Astrocyte (in vitro differentiated cells and primary cell): ENCODE measurements at regions not wholly inside any gene's neighbourhood (a gene's known extent, or its start where the extent isn't known, plus 50 kb on each side); places are given as distances from the start of the nearest gene placed in this dataset.

Experiments used
- DNase-seq: peaks from one replicate; pipeline ENCODE4 v3.0.0-alpha.2; 2010; ENCODE audit warnings: low read depth
- FAIRE-seq: peaks from 2 replicates; lab custom pipeline; 2011; peaks lifted over from hg19 to GRCh38; lab: Jason Lieb, UNC
- H2AFZ ChIP-seq: 2 replicates; pipeline ENCODE4 v1.6.0; 2012; ENCODE audit warnings: low read depth, low read length, inconsistent platforms
- H3K27ac ChIP-seq: 2 replicates; pipeline ENCODE4 v1.5.1; 2011; ENCODE audit warnings: low read depth, low read length, inconsistent platforms
- H3K27me3 ChIP-seq: 2 replicates; pipeline ENCODE4 v1.6.0; 2011; ENCODE audit warnings: low read length, inconsistent platforms; ENCODE audit not compliant: insufficient read depth
- H3K36me3 ChIP-seq: 2 replicates; pipeline ENCODE4 v1.5.1; 2011; ENCODE audit warnings: low read length, inconsistent platforms; ENCODE audit not compliant: insufficient read depth
- H3K4me1 ChIP-seq: 2 replicates; pipeline ENCODE4 v1.5.1; 2011; ENCODE audit warnings: low read length, inconsistent platforms; ENCODE audit not compliant: insufficient read depth
- H3K4me2 ChIP-seq: 2 replicates; pipeline ENCODE4 v1.6.0; 2012; ENCODE audit warnings: low read length, inconsistent platforms
- H3K4me3 ChIP-seq: 2 replicates; pipeline ENCODE4 v1.5.1; 2011; ENCODE audit warnings: low read depth, mild to moderate bottlenecking, low read length, inconsistent platforms; ENCODE audit not compliant: insufficient read depth
- H3K79me2 ChIP-seq: 2 replicates; pipeline ENCODE4 v1.6.0; 2012; ENCODE audit warnings: mild to moderate bottlenecking, low read length, inconsistent platforms; ENCODE audit not compliant: insufficient read depth
- H3K9ac ChIP-seq: 2 replicates; pipeline ENCODE4 v1.6.0; 2012; ENCODE audit warnings: mild to moderate bottlenecking, low read length, inconsistent platforms
- H3K9me3 ChIP-seq: 2 replicates; pipeline ENCODE4 v1.5.1; 2012; ENCODE audit warnings: low read depth, mild to moderate bottlenecking, low read length, inconsistent platforms; ENCODE audit not compliant: insufficient read depth
- H4K20me1 ChIP-seq: 2 replicates; pipeline ENCODE4 v1.6.0; 2012; ENCODE audit warnings: low read length, inconsistent platforms; ENCODE audit not compliant: insufficient read depth
- H3K27ac Mint-ChIP-seq: one replicate; pipeline ENCODE4 v1.8.0; 2021; ENCODE audit warnings: mild to moderate bottlenecking, mixed read lengths; ENCODE audit not compliant: unreplicated experiment
- H3K27me3 Mint-ChIP-seq: one replicate; pipeline ENCODE4 v1.8.0; 2021; ENCODE audit warnings: low read depth, mixed read lengths; ENCODE audit not compliant: unreplicated experiment
- H3K36me3 Mint-ChIP-seq: one replicate; pipeline ENCODE4 v1.8.0; 2021; ENCODE audit warnings: low read depth, mixed read lengths; ENCODE audit not compliant: unreplicated experiment
- H3K4me1 Mint-ChIP-seq: one replicate; pipeline ENCODE4 v1.8.0; 2021; ENCODE audit warnings: low read depth, mixed read lengths; ENCODE audit not compliant: unreplicated experiment
- H3K4me3 Mint-ChIP-seq: one replicate; pipeline ENCODE4 v1.8.0; 2021; ENCODE audit warnings: mild to moderate bottlenecking, moderate library complexity, mixed read lengths; ENCODE audit not compliant: unreplicated experiment
- H3K9me3 Mint-ChIP-seq: one replicate; pipeline ENCODE4 v1.8.0; 2021; ENCODE audit warnings: mild to moderate bottlenecking, mixed read lengths; ENCODE audit not compliant: unreplicated experiment
- EZH2 ChIP-seq: IDR thresholded peaks from 2 replicates; pipeline ENCODE4 v1.6.1; 2012; ENCODE audit warnings: mild to moderate bottlenecking, low read length, inconsistent platforms; ENCODE audit not compliant: insufficient read depth
- TF ChIP-seq, protein P1 (sequence below): IDR thresholded peaks from 2 replicates; pipeline ENCODE4 v1.5.1; 2011; ENCODE audit warnings: low read depth, mild to moderate bottlenecking, inconsistent platforms, low read length, moderate library complexity; ENCODE audit not compliant: insufficient read depth

DNA sequence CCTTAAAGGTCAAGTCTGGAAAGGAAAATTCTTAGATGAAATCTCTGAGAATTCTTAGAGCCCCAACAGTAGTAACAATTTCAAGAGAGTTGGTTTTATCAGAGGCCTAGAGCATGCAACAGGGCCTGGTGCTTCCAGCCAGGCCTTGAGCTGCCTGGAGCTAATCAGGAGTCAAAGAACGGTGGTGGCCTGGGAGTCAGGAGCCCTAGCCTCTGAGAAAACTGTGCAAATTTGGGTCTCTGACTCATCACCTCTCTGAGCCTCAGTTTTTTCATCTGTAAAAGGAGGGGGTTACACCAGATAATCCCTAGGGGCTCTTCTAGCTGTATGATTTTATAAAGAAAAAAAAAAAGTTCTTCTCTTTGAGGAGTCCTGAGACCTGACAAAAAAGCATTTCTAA, 227.3 kb upstream of the RPL38 start:
- Histone ChIP-seq H3K9me3 (no peaks in the 10 kb centered on the region), H3K4me2 (no peak overlapping the region), H3K4me3 (no peak overlapping the region), H4K20me1 (no peaks in the 10 kb centered on the region), H2AFZ (no peak overlapping the region), H3K4me1 (no peaks in the 10 kb centered on the region), H3K79me2 (no peaks in the 10 kb centered on the region), H3K27me3 (no peaks in the 10 kb centered on the region), H3K9ac (no peak overlapping the region), H3K36me3 (no peaks in the 10 kb centered on the region), H3K27ac (no peak overlapping the region)
- Mint-ChIP-seq H3K27ac (no peak overlapping the region), H3K9me3 (peaks cover 8% of the 10 kb centered on the region), H3K4me3 (no peak overlapping the region), H3K27me3 (peaks cover 38% of the 10 kb centered on the region), H3K36me3 (no peaks in the 10 kb centered on the region), H3K4me1 (no peaks in the 10 kb centered on the region)
- TF ChIP-seq, protein P1, sequence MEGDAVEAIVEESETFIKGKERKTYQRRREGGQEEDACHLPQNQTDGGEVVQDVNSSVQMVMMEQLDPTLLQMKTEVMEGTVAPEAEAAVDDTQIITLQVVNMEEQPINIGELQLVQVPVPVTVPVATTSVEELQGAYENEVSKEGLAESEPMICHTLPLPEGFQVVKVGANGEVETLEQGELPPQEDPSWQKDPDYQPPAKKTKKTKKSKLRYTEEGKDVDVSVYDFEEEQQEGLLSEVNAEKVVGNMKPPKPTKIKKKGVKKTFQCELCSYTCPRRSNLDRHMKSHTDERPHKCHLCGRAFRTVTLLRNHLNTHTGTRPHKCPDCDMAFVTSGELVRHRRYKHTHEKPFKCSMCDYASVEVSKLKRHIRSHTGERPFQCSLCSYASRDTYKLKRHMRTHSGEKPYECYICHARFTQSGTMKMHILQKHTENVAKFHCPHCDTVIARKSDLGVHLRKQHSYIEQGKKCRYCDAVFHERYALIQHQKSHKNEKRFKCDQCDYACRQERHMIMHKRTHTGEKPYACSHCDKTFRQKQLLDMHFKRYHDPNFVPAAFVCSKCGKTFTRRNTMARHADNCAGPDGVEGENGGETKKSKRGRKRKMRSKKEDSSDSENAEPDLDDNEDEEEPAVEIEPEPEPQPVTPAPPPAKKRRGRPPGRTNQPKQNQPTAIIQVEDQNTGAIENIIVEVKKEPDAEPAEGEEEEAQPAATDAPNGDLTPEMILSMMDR = no peak
- TF ChIP-seq EZH2 = no peak
- FAIRE-seq (no peak), DNase-seq (no peak)

- no peaks in the 10 kb centered on the region for H3K27me3 ChIP-seq
- Mint-ChIP-seq H3K9me3 (peaks cover 8% of the 10 kb centered on the region), H3K4me1 (no peaks in the 10 kb centered on the region), H3K4me3 (no peak overlapping the region), H3K27me3 (peaks cover 35% of the 10 kb centered on the region), H3K27ac (no peak overlapping the region), H3K36me3 (no peaks in the 10 kb centered on the region)
- FAIRE-seq (no peak), DNase-seq (peak; percentile 67)
- H3K4me1 ChIP-seq = no peaks in the 10 kb centered on the region
- H3K4me2 ChIP-seq = no peak overlapping the region
- H3K9me3 ChIP-seq = no peaks in the 10 kb centered on the region
- no peak overlapping the region for H2AFZ ChIP-seq
- H4K20me1 ChIP-seq = no peaks in the 10 kb centered on the region
- H3K4me3 ChIP-seq = no peak overlapping the region
- no peak overlapping the region for H3K27ac ChIP-seq
- no peak overlapping the region for H3K9ac ChIP-seq
- H3K79me2 ChIP-seq = no peaks in the 10 kb centered on the region
- TF ChIP-seq, protein P1 = no peak
- no peak for TF ChIP-seq EZH2
- H3K36me3 ChIP-seq = no peaks in the 10 kb centered on the region
These were observed 226.6 kb upstream of the RPL38 start for GRCh38 chr17:73976676-73977521.

GRCh38 chr17:73980517-73980916, 223.0 kb upstream of the RPL38 start:
- H3K4me1 Mint-ChIP-seq = peaks cover 3% of the 10 kb centered on the region
- H3K4me3 ChIP-seq = no peak overlapping the region
- DNase-seq (no peak), FAIRE-seq (no peak)
- H3K79me2 ChIP-seq = no peaks in the 10 kb centered on the region
- H4K20me1 ChIP-seq = no peaks in the 10 kb centered on the region
- no peaks in the 10 kb centered on the region for H3K4me1 ChIP-seq
- H3K9me3 ChIP-seq = no peaks in the 10 kb centered on the region
- H3K27me3 Mint-ChIP-seq = peaks cover 47% of the 10 kb centered on the region
- H3K4me2 ChIP-seq = no peak overlapping the region
- H3K27ac Mint-ChIP-seq = no peak overlapping the region
- no peaks in the 10 kb centered on the region for H3K36me3 Mint-ChIP-seq
- H3K36me3 ChIP-seq = no peaks in the 10 kb centered on the region
- TF ChIP-seq, protein P1 = no peak
- TF ChIP-seq EZH2 = no peak
- no peak overlapping the region for H2AFZ ChIP-seq
- H3K27me3 ChIP-seq = no peaks in the 10 kb centered on the region
- H3K27ac ChIP-seq = no peak overlapping the region
- H3K9ac ChIP-seq = no peak overlapping the region
- H3K9me3 Mint-ChIP-seq = peaks cover 10% of the 10 kb centered on the region
- no peak overlapping the region for H3K4me3 Mint-ChIP-seq
